Activated CD4-positive, alpha-beta T cell treated with anti-CD3 and anti-CD28 coated beads for 36 hours (primary cell): ENCODE measurements at regions not wholly inside any gene's neighbourhood (a gene's known extent, or its start where the extent isn't known, plus 50 kb on each side); places are given as distances from the start of the nearest gene placed in this dataset.
"Not testable (repeated sequence)": the region's sequence is repeated elsewhere in the genome, so short reads cannot be mapped to it uniquely, and the experiment has no call there.

Experiments
- ATAC-seq: fragments of 200-7000 bp; cut with Tn5 transposase; one replicate; pipeline ENCODE4 v1.10.0; 2021; ENCODE audit warnings: mild to moderate bottlenecking, moderate library complexity
- CTCF ChIA-PET: fragments of 350-600 bp; sonication (Branson Sonifier 250); formaldehyde crosslinking; loops from one replicate; lab custom pipeline; 2021; ENCODE audit warnings: antibody characterized with exemption; lab: Charles Lee
- POLR2A ChIA-PET: fragments of 350-600 bp; sonication (Branson Sonifier 250); formaldehyde crosslinking; loops from one replicate; lab custom pipeline; 2021; ENCODE audit warnings: antibody characterized with exemption, inconsistent platforms; lab: Charles Lee
- DNase-seq: peaks from one replicate; pipeline ENCODE4 v3.0.0-alpha.2; 2020
- H3K27ac Mint-ChIP-seq: one replicate; pipeline ENCODE4 v1.8.0; 2021; ENCODE audit warnings: mixed read lengths
- H3K27me3 Mint-ChIP-seq: one replicate; pipeline ENCODE4 v1.8.0; 2021; ENCODE audit warnings: mixed read lengths
- H3K36me3 Mint-ChIP-seq: one replicate; pipeline ENCODE4 v1.8.0; 2021; ENCODE audit warnings: low read depth, mixed read lengths
- H3K4me1 Mint-ChIP-seq: one replicate; pipeline ENCODE4 v1.8.0; 2021; ENCODE audit warnings: mixed read lengths
- H3K4me3 Mint-ChIP-seq: one replicate; pipeline ENCODE4 v1.8.0; 2021; ENCODE audit warnings: mild to moderate bottlenecking, moderate library complexity, mixed read lengths
- H3K9me3 Mint-ChIP-seq: one replicate; pipeline ENCODE4 v1.8.0; 2021; ENCODE audit warnings: low read depth, mixed read lengths
- intact Hi-C, 2 experiments: fragments of 100-400 bp; cut with DNase I in 1 of 2; cut with micrococcal nuclease in 1 of 2; formaldehyde crosslinking; loops; one replicate each; pipeline versions ENCODE4 v1.14.2 to v1.15.1; 2022 to 2024; cut with DNase I, micrococcal nuclease

DNA sequence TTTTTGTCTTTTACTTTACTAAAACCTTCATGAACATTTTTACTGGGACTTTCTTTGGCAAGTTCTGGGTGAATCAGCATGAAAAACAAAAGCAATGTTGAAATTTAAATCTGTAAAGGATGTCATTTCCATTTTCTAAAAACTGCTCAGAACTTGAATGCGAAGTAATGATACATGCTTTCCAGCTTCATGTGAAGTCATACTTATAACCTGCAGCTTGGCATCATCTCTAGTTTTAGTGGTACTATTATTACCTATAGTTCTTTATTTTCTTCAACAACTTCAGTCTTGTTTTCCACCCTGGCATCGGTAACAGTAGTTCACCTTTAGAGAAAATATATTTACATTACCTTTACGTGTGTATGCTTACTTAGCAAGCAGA lies 421.4 kb upstream of the DIPK2B start:
- peak; percentile 84 for ATAC-seq
- H3K9me3 Mint-ChIP-seq, result peaks cover 11% of the 10 kb centered on the region
- H3K36me3 Mint-ChIP-seq, result peaks cover 9% of the 10 kb centered on the region

DNA sequence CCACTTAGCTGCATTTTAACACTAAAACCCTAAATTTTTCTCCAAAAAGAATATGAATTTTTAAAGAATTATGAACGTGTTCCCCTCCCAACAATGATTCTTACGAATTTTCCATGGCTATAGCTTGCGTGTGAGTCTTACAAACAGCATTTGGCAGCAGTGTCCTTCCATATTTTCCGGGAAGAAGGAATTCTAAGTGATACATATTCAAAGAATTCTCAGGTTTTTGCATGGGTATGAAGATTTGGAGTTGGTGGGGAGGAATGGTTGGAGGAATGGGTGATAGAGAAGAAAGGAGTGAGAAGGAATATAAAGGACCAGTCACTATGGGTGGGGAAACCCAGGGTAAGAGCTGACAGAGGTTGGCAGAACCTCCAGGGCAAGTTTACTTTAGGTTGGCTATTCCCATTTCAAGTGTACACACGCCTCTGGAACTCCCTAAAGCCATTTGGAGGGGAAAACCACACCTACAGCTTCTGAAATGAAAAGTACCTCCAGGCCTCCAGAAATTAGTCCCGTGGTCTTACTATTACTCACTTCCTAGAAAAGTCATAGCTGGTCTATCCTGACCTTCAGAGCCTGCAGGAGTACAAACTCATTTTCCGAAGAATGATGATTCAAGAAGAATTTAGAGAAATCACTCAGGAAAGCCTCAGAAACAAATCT lies 420.8 kb upstream of the DIPK2B start:
- DNase-seq (peak; percentile 20), ATAC-seq (peak; percentile 88)
- H3K4me1 Mint-ChIP-seq, result peaks cover 30% of the 10 kb centered on the region
- intact Hi-C loops, result loop anchor here (1.0 to 5.0 kb wide), 11 partner anchors 89 to 951 kb away; partner anchors contain the start of gene CHST7 (in 1 of the 2)
- H3K36me3 Mint-ChIP-seq, result peaks cover 9% of the 10 kb centered on the region
- peaks cover 11% of the 10 kb centered on the region for H3K9me3 Mint-ChIP-seq
- peaks cover 3% of the 10 kb centered on the region for H3K27me3 Mint-ChIP-seq
- ChIA-PET POLR2A (interaction anchor here (0.8 to 1.4 kb wide), 4 partner anchors 89 to 187 kb away, joined by 3 to 8 read pairs (median 6); no protein-coding TSS in a partner anchor), CTCF (interaction anchor here (0.6 to 2.1 kb wide), 4 partner anchors 88 to 787 kb away, joined by 3 to 6 read pairs (median 4); no protein-coding TSS in a partner anchor)
- no peak overlapping the region for H3K4me3 Mint-ChIP-seq
- H3K27ac Mint-ChIP-seq, result peak overlapping the region; percentile 37

More for the DNA sequence above, 421.4 kb upstream of the DIPK2B start:
- CTCF ChIA-PET, result interaction anchor here (0.6 to 2.1 kb wide), 4 partner anchors 88 to 787 kb away, joined by 3 to 6 read pairs (median 4); no protein-coding TSS in a partner anchor
- POLR2A ChIA-PET, result interaction anchor here (0.7 to 1.3 kb wide), 4 partner anchors 89 to 186 kb away, joined by 3 to 8 read pairs (median 5); no protein-coding TSS in a partner anchor
- DNase-seq, result no peak
- intact Hi-C loops, result loop anchor here (1.0 to 5.0 kb wide), 9 partner anchors 88 to 950 kb away; partner anchors contain the start of gene CHST7 (in 1 of the 2)
- Mint-ChIP-seq H3K27me3 (peaks cover 3% of the 10 kb centered on the region), H3K4me3 (no peak overlapping the region), H3K4me1 (peaks cover 30% of the 10 kb centered on the region), H3K27ac (peak overlapping the region; percentile 87)

GRCh38 chrX:45619290-45619689 lies 418.6 kb upstream of the DIPK2B start:
- no peak overlapping the region for H3K27ac Mint-ChIP-seq
- CTCF ChIA-PET, result interaction anchor here (0.5 to 0.6 kb wide), 2 partner anchors 474 to 648 kb away, joined by 3 read pairs; no protein-coding TSS in a partner anchor
- peaks cover 13% of the 10 kb centered on the region for H3K36me3 Mint-ChIP-seq

GRCh38 chrX:45615591-45615990 lies 414.9 kb upstream of the DIPK2B start:
- intact Hi-C loops, H3K27me3 Mint-ChIP-seq, POLR2A ChIA-PET, CTCF ChIA-PET, H3K4me3 Mint-ChIP-seq, H3K27ac Mint-ChIP-seq, ATAC-seq, DNase-seq: not testable (repeated sequence)
- Mint-ChIP-seq H3K9me3 (peaks cover 12% of the 10 kb centered on the region), H3K4me1 (peaks cover 13% of the 10 kb centered on the region), H3K36me3 (peaks cover 16% of the 10 kb centered on the region)

More at GRCh38 chrX:45619290-45619689, 418.6 kb upstream of the DIPK2B start:
- Mint-ChIP-seq H3K4me1 (peaks cover 33% of the 10 kb centered on the region), H3K27me3 (peaks cover 3% of the 10 kb centered on the region), H3K4me3 (no peak overlapping the region), H3K9me3 (peaks cover 6% of the 10 kb centered on the region)
- no peak for ATAC-seq
- DNase-seq, result no peak
- intact Hi-C loops, result no loop called here
- POLR2A ChIA-PET, result no interaction called here

DNA sequence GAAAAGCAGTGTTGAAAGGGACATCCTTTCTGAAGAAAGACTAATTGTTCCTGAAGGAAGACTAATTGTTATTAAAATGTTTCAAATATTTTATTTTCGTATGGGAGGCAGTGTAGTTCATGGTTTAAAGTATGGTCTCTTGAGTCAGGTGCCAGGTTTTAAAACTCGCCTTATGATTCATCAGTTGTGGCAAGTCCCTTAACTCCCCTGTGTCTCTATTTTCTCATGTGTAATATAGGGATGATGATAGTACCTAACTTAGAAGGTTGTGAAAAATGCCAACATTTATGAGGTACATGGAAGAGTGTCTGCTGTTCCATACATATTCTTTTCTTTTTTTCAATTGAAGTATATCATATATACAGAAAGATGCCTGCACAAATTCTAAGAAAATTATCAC lies 414.2 kb upstream of the DIPK2B start:
- Mint-ChIP-seq H3K4me1 (peaks cover 11% of the 10 kb centered on the region), H3K4me3 (no peak overlapping the region), H3K9me3 (peaks cover 12% of the 10 kb centered on the region), H3K27ac (no peak overlapping the region), H3K36me3 (peaks cover 16% of the 10 kb centered on the region), H3K27me3 (peaks cover 3% of the 10 kb centered on the region)
- ATAC-seq, result peak; percentile 80
- CTCF ChIA-PET, result no interaction called here
- no peak for DNase-seq
- POLR2A ChIA-PET, result no interaction called here
- intact Hi-C loops, result no loop called here

DNA sequence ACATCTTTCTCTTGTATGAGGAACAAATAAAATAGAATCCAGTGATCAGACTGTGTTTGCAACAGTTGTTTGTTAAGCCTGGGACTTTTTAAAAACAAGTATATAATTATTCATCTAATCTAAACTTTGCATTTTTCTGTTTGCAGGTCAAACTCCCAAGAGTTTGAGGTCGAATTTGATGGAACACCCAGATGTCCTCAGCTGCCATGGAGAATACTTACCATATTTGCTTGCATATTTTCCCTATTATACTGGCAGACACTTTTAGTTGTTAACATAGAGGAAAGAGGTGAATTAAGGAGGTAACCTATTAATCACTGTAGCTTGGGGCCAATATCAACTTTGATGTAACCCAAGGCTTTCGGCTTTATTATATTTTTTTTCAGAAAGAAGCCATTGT lies 401.5 kb upstream of the DIPK2B start:
- Mint-ChIP-seq H3K36me3 (no peaks in the 10 kb centered on the region), H3K9me3 (peaks cover 6% of the 10 kb centered on the region), H3K4me1 (no peaks in the 10 kb centered on the region), H3K27me3 (no peaks in the 10 kb centered on the region), H3K27ac (no peak overlapping the region), H3K4me3 (no peak overlapping the region)
- ChIA-PET POLR2A (no interaction called here), CTCF (no interaction called here)
- ATAC-seq, result no peak
- no peak for DNase-seq
- intact Hi-C loops, result no loop called here

GRCh38 chrX:45601052-45601451 lies 400.4 kb upstream of the DIPK2B start:
- peaks cover 3% of the 10 kb centered on the region for H3K9me3 Mint-ChIP-seq
- POLR2A ChIA-PET, result no interaction called here
- CTCF ChIA-PET, result no interaction called here
- H3K4me1 Mint-ChIP-seq, result no peaks in the 10 kb centered on the region
- DNase-seq (no peak), ATAC-seq (no peak)
- H3K36me3 Mint-ChIP-seq, result no peaks in the 10 kb centered on the region
- intact Hi-C loops, result no loop called here
- no peak overlapping the region for H3K27ac Mint-ChIP-seq
- H3K4me3 Mint-ChIP-seq, result no peak overlapping the region
- H3K27me3 Mint-ChIP-seq, result no peaks in the 10 kb centered on the region

- Mint-ChIP-seq H3K4me3 (no peak overlapping the region), H3K4me1 (no peaks in the 10 kb centered on the region), H3K9me3 (no peaks in the 10 kb centered on the region), H3K27ac (no peak overlapping the region), H3K27me3 (no peaks in the 10 kb centered on the region), H3K36me3 (no peaks in the 10 kb centered on the region)
- ChIA-PET CTCF (no interaction called here), POLR2A (no interaction called here)
- no peak for ATAC-seq
- no peak for DNase-seq
- intact Hi-C loops, result no loop called here
Measured at GRCh38 chrX:45598861-45599260, 398.2 kb upstream of the DIPK2B start.

GRCh38 chrX:45596188-45596808 lies 395.6 kb upstream of the DIPK2B start:
- ATAC-seq (no peak), DNase-seq (no peak)
- Mint-ChIP-seq H3K9me3 (no peaks in the 10 kb centered on the region), H3K27ac (no peak overlapping the region), H3K4me3 (no peak overlapping the region), H3K4me1 (no peaks in the 10 kb centered on the region), H3K36me3 (no peaks in the 10 kb centered on the region), H3K27me3 (no peaks in the 10 kb centered on the region)
- intact Hi-C loops, result no loop called here
- ChIA-PET POLR2A (no interaction called here), CTCF (no interaction called here)

- no peak overlapping the region for H3K27ac Mint-ChIP-seq
- no peaks in the 10 kb centered on the region for H3K9me3 Mint-ChIP-seq
- ATAC-seq (no peak), DNase-seq (no peak)
- intact Hi-C loops, result no loop called here
- ChIA-PET POLR2A (no interaction called here), CTCF (no interaction called here)
- H3K4me1 Mint-ChIP-seq, result no peaks in the 10 kb centered on the region
- no peaks in the 10 kb centered on the region for H3K36me3 Mint-ChIP-seq
- H3K27me3 Mint-ChIP-seq, result no peaks in the 10 kb centered on the region
- H3K4me3 Mint-ChIP-seq, result no peak overlapping the region
Measured at GRCh38 chrX:45592101-45592500, 391.4 kb upstream of the DIPK2B start.

- no peaks in the 10 kb centered on the region for H3K4me1 Mint-ChIP-seq
- H3K27me3 Mint-ChIP-seq, result no peaks in the 10 kb centered on the region
- H3K27ac Mint-ChIP-seq, result no peak overlapping the region
- no peaks in the 10 kb centered on the region for H3K9me3 Mint-ChIP-seq
- DNase-seq, result no peak
- ATAC-seq, result no peak
- no peak overlapping the region for H3K4me3 Mint-ChIP-seq
- H3K36me3 Mint-ChIP-seq, result no peaks in the 10 kb centered on the region
- intact Hi-C loops, result no loop called here
- ChIA-PET CTCF (no interaction called here), POLR2A (no interaction called here)
Measured at GRCh38 chrX:45591650-45592049, 391.0 kb upstream of the DIPK2B start.

DNA sequence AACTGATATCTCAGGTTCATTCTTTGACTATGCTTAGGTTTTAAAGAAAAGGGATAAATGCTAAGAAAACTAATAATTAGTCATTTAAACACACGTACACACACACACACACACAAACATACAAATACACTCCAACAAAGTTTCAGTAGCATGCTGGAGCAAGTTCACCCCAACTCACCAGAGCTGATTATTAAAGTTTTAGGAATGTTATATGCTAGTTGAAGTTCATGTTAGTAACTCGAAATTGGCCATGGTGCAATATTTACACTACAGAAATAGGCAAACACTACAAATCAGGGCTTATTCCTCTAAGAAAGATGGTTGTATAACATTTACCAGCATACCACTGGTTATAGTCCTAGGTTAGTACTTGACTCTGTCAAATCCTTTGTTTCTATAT lies 384.0 kb upstream of the DIPK2B start:
- no peak overlapping the region for H3K27ac Mint-ChIP-seq
- peaks cover 10% of the 10 kb centered on the region for H3K9me3 Mint-ChIP-seq
- DNase-seq (no peak), ATAC-seq (no peak)
- H3K4me1 Mint-ChIP-seq, result peaks cover 11% of the 10 kb centered on the region
- no peaks in the 10 kb centered on the region for H3K27me3 Mint-ChIP-seq
- POLR2A ChIA-PET, result no interaction called here
- CTCF ChIA-PET, result no interaction called here
- H3K4me3 Mint-ChIP-seq, result no peak overlapping the region
- peaks cover 3% of the 10 kb centered on the region for H3K36me3 Mint-ChIP-seq
- intact Hi-C loops, result no loop called here
